Naive B cell (primary cell): ENCODE measurements at regions not wholly inside any gene's neighbourhood (a gene's known extent, or its start where the extent isn't known, plus 50 kb on each side); places are given as distances from the start of the nearest gene placed in this dataset.

ENCODE experiments used
- ATAC-seq, 2 donors: fragments of 150-1000 bp; cut with Tn5 transposase; 2 replicates each; pipeline ENCODE4 v1.10.0; 2021; ENCODE audit warnings: low read depth in 2 of 2, mild to moderate bottlenecking in 2 of 2, moderate library complexity in 2 of 2
- DNase-seq: peaks from one replicate; pipeline ENCODE4 v3.0.0; 2022
- H3K27ac Mint-ChIP-seq, 6 donors: one replicate each; pipeline ENCODE4 v1.8.0; 2020 to 2022; ENCODE audit warnings: mild to moderate bottlenecking in 6 of 6, mixed read lengths in 6 of 6, moderate library complexity in 5 of 6, inconsistent platforms in 2 of 6
- H3K27me3 Mint-ChIP-seq, 3 donors: one replicate each; pipeline ENCODE4 v1.8.0; 2021 to 2022; ENCODE audit warnings: mixed read lengths in 3 of 3, mild to moderate bottlenecking in 1 of 3
- H3K36me3 Mint-ChIP-seq, 2 donors: one replicate each; pipeline ENCODE4 v1.8.0; 2020 to 2022; ENCODE audit warnings: mixed read lengths in 2 of 2, inconsistent platforms in 1 of 2, mild to moderate bottlenecking in 1 of 2
- H3K4me1 Mint-ChIP-seq, 3 donors: one replicate each; pipeline ENCODE4 v1.8.0; 2020 to 2022; ENCODE audit warnings: mixed read lengths in 3 of 3, inconsistent platforms in 1 of 3, mild to moderate bottlenecking in 1 of 3, moderate library complexity in 1 of 3
- H3K4me3 Mint-ChIP-seq, 8 donors: one replicate each; pipeline ENCODE4 v1.8.0; 2020 to 2022; ENCODE audit warnings: mild to moderate bottlenecking in 8 of 8, mixed read lengths in 8 of 8, moderate library complexity in 8 of 8, inconsistent platforms in 2 of 8
- H3K9me3 Mint-ChIP-seq, 7 donors: one replicate each; pipeline ENCODE4 v1.8.0; 2020 to 2022; ENCODE audit warnings: mixed read lengths in 7 of 7, mild to moderate bottlenecking in 5 of 7, inconsistent platforms in 2 of 7, moderate library complexity in 1 of 7

- peaks cover 0 to 1% (median 0%) of the 10 kb centered on the region in 3 donors for H3K4me1 Mint-ChIP-seq
- no peaks in the 10 kb centered on the region for H3K36me3 Mint-ChIP-seq
- ATAC-seq: no peak
- no peaks in the 10 kb centered on the region for H3K9me3 Mint-ChIP-seq
- no peak overlapping the region for H3K4me3 Mint-ChIP-seq
- DNase-seq: no peak
- H3K27ac Mint-ChIP-seq: no peak overlapping the region
- H3K27me3 Mint-ChIP-seq: peaks cover 0 to 28% (median 12%) of the 10 kb centered on the region in 3 donors
Observed at GRCh38 chr1:198397208-198397808, 143.2 kb downstream of the ATP6V1G3 start.

- H3K9me3 Mint-ChIP-seq: no peaks in the 10 kb centered on the region
- DNase-seq (no peak), ATAC-seq (no peak)
- no peak overlapping the region for H3K4me3 Mint-ChIP-seq
- peaks cover 0 to 7% (median 1%) of the 10 kb centered on the region in 3 donors for H3K4me1 Mint-ChIP-seq
- H3K27ac Mint-ChIP-seq: no peak overlapping the region
- H3K27me3 Mint-ChIP-seq: peaks cover 0 to 4% (median 0%) of the 10 kb centered on the region in 3 donors
- H3K36me3 Mint-ChIP-seq: no peaks in the 10 kb centered on the region
Observed at GRCh38 chr1:198391393-198392020, 149.0 kb downstream of the ATP6V1G3 start.

- no peak overlapping the region for H3K4me3 Mint-ChIP-seq
- peaks cover 0 to 7% (median 0%) of the 10 kb centered on the region in 3 donors for H3K4me1 Mint-ChIP-seq
- peaks cover 0 to 4% (median 0%) of the 10 kb centered on the region in 3 donors for H3K27me3 Mint-ChIP-seq
- ATAC-seq (no peak), DNase-seq (no peak)
- no peak overlapping the region for H3K27ac Mint-ChIP-seq
- peaks cover 0 to 1% (median 0%) of the 10 kb centered on the region in 7 donors for H3K9me3 Mint-ChIP-seq
- no peaks in the 10 kb centered on the region for H3K36me3 Mint-ChIP-seq
Observed at GRCh38 chr1:198387587-198387986, 152.9 kb downstream of the ATP6V1G3 start.

GRCh38 chr1:198380275-198380674, 160.2 kb downstream of the ATP6V1G3 start:
- DNase-seq (no peak), ATAC-seq (no peak)
- peaks cover 0 to 5% (median 2%) of the 10 kb centered on the region in 3 donors for H3K27me3 Mint-ChIP-seq
- no peak overlapping the region for H3K4me3 Mint-ChIP-seq
- peaks cover 0 to 12% (median 8%) of the 10 kb centered on the region in 7 donors for H3K9me3 Mint-ChIP-seq
- no peak overlapping the region for H3K27ac Mint-ChIP-seq
- H3K4me1 Mint-ChIP-seq: no peaks in the 10 kb centered on the region
- H3K36me3 Mint-ChIP-seq: no peaks in the 10 kb centered on the region

GRCh38 chr1:198377702-198378101, 162.8 kb downstream of the ATP6V1G3 start:
- no peak for ATAC-seq
- no peaks in the 10 kb centered on the region for H3K36me3 Mint-ChIP-seq
- H3K27ac Mint-ChIP-seq: no peak overlapping the region
- no peaks in the 10 kb centered on the region for H3K4me1 Mint-ChIP-seq
- H3K4me3 Mint-ChIP-seq: no peak overlapping the region
- no peak for DNase-seq
- peaks cover 0 to 22% (median 10%) of the 10 kb centered on the region in 7 donors for H3K9me3 Mint-ChIP-seq
- peaks cover 0 to 8% (median 5%) of the 10 kb centered on the region in 3 donors for H3K27me3 Mint-ChIP-seq

GRCh38 chr1:198374288-198374687, 166.2 kb downstream of the ATP6V1G3 start:
- Mint-ChIP-seq H3K4me1 (no peaks in the 10 kb centered on the region), H3K27me3 (peaks cover 0 to 11% (median 5%) of the 10 kb centered on the region in 3 donors), H3K9me3 (peaks cover 3 to 27% (median 13%) of the 10 kb centered on the region in 7 donors), H3K36me3 (peaks cover 0 to 6% of the 10 kb centered on the region in 2 donors), H3K27ac (no peak overlapping the region), H3K4me3 (no peak overlapping the region)
- DNase-seq: no peak
- ATAC-seq: no peak

- Mint-ChIP-seq H3K27ac (no peak overlapping the region), H3K36me3 (peaks cover 4 to 9% of the 10 kb centered on the region in 2 donors), H3K4me1 (no peaks in the 10 kb centered on the region), H3K4me3 (no peak overlapping the region), H3K27me3 (peaks cover 0 to 12% (median 5%) of the 10 kb centered on the region in 3 donors), H3K9me3 (peaks cover 3 to 34% (median 18%) of the 10 kb centered on the region in 7 donors)
- no peak for ATAC-seq
- no peak for DNase-seq
Observed at GRCh38 chr1:198373376-198373775, 167.1 kb downstream of the ATP6V1G3 start.
